GM12878 (cell line): ENCODE measurements at regions not wholly inside any gene's neighbourhood (a gene's known extent, or its start where the extent isn't known, plus 50 kb on each side); places are given as distances from the start of the nearest gene placed in this dataset.
"Not testable (repeated sequence)": the region's sequence is repeated elsewhere in the genome, so short reads cannot be mapped to it uniquely, and the experiment has no call there.

Experiments
- ATAC-seq: fragments of 200-7000 bp; cut with Tn5 transposase; 3 replicates; pipeline ENCODE4 v1.9.1; 2020; ENCODE audit warnings: mild to moderate bottlenecking, moderate library complexity
- BruUV-seq: library from RNA; stranded (reverse); fragments of 400-500 nt; replicated peaks from 2 replicates; lab custom pipeline; 2021; lab: Mats Ljungman, UMichigan
- CTCF ChIA-PET: fragments of 300-600 bp; sonication (Branson Sonifier 250); formaldehyde crosslinking; extraction: SDS; loops from one replicate; lab custom pipeline; 2021; ENCODE audit warnings: inconsistent platforms; lab: Yijun Ruan, JAX
- POLR2A ChIA-PET: fragments of 350-600 bp; formaldehyde crosslinking; extraction: SDS; loops from one replicate; lab custom pipeline; 2021; ENCODE audit warnings: inconsistent platforms; lab: Charles Lee
- RAD21 ChIA-PET: fragments of 300-600 bp; sonication (Branson Sonifier 250); formaldehyde crosslinking; loops from one replicate; lab custom pipeline; 2023; ENCODE audit warnings: antibody characterized with exemption; ENCODE audit not compliant: unreplicated experiment; lab: Charles Lee
- SMC1A ChIA-PET: fragments of 300-600 bp; sonication (Branson Sonifier 250); formaldehyde crosslinking; loops from one replicate; lab custom pipeline; 2023; ENCODE audit not compliant: unreplicated experiment, uncharacterized antibody; lab: Charles Lee
- DNase-seq: peaks from one replicate; pipeline ENCODE4 v3.0.0-alpha.2; 2011; ENCODE audit warnings: low read depth, low spot score
- FAIRE-seq: peaks from 3 replicates; lab custom pipeline; 2011; peaks lifted over from hg19 to GRCh38; lab: Jason Lieb, UNC
- H2AFZ ChIP-seq: 2 replicates; pipeline ENCODE4 v1.6.0; 2011; ENCODE audit warnings: low read depth, low read length, control low read depth; ENCODE audit not compliant: control insufficient read depth
- H3K27ac ChIP-seq: 2 replicates; pipeline ENCODE4 v1.5.1; 2011; ENCODE audit warnings: control low read depth; ENCODE audit not compliant: control insufficient read depth, insufficient read depth
- H3K27me3 ChIP-seq, 2 experiments: replicated peaks in 1 of 2; 2 replicates each; pipeline versions ENCODE4 v1.6.0 to v1.6.1; 2011; ENCODE audit warnings: low read length in 1 of 2; ENCODE audit not compliant: control insufficient read depth in 2 of 2, insufficient read depth in 2 of 2
- H3K36me3 ChIP-seq, 2 experiments: 2 replicates each; pipeline ENCODE4 v1.5.1; 2011; ENCODE audit warnings: low read length in 1 of 2; ENCODE audit not compliant: control insufficient read depth in 2 of 2, insufficient read depth in 2 of 2
- H3K4me1 ChIP-seq: 2 replicates; pipeline ENCODE4 v1.6.1; 2011; ENCODE audit warnings: mild to moderate bottlenecking, low read length, moderate library complexity, mixed read lengths; ENCODE audit not compliant: control insufficient read depth, insufficient read depth
- H3K4me2 ChIP-seq: 2 replicates; pipeline ENCODE4 v1.6.0; 2011; ENCODE audit warnings: control low read depth; ENCODE audit not compliant: control insufficient read depth, insufficient read depth
- H3K4me3 ChIP-seq: fragments of 200-600 bp; sonication (generic); 2 replicates; pipeline ENCODE4 v1.5.1; 2016
- H3K79me2 ChIP-seq: 2 replicates; pipeline ENCODE4 v1.6.0; 2011; ENCODE audit warnings: low read length; ENCODE audit not compliant: control insufficient read depth, insufficient read depth
- H3K9ac ChIP-seq: 2 replicates; pipeline ENCODE4 v1.8.0; 2011; ENCODE audit warnings: low read length, control low read depth, mixed read lengths; ENCODE audit not compliant: control insufficient read depth, insufficient read depth
- H3K9me3 ChIP-seq: replicated peaks from 3 replicates; pipeline ENCODE4 v1.5.1; 2011; ENCODE audit warnings: mild to moderate bottlenecking, low read length; ENCODE audit not compliant: control insufficient read depth, insufficient read depth
- H4K20me1 ChIP-seq: 2 replicates; pipeline ENCODE4 v1.6.0; 2011; ENCODE audit not compliant: control insufficient read depth, insufficient read depth
- E2F8 ChIP-seq: fragments of 450-650 bp; IDR thresholded peaks from 2 replicates; pipeline ENCODE4 v1.6.1; 2018; ENCODE audit warnings: mild to moderate bottlenecking, low read depth, moderate library complexity; ENCODE audit not compliant: partially characterized antibody
- EGR1 ChIP-seq, 2 experiments: IDR thresholded peaks; 1 replicate in 1 of 2; 2 replicates in 1 of 2; pipeline ENCODE4 v1.6.1; 2011 to 2012; ENCODE audit warnings: low read depth in 2 of 2, low read length in 2 of 2, borderline replicate concordance in 1 of 2, mild to moderate bottlenecking in 1 of 2, moderate library complexity in 1 of 2
- MEF2A ChIP-seq: IDR thresholded peaks from 2 replicates; pipeline ENCODE4 v1.6.1; 2011; ENCODE audit warnings: low read depth, mild to moderate bottlenecking, low read length, moderate library complexity; ENCODE audit not compliant: insufficient read depth
- NR2F1 ChIP-seq: fragments of 450-650 bp; conservative IDR thresholded peaks from 2 replicates; pipeline ENCODE4 v1.6.1; 2017; ENCODE audit warnings: mild to moderate bottlenecking
- PBX3 ChIP-seq: IDR thresholded peaks from 2 replicates; pipeline ENCODE4 v1.6.1; 2011; ENCODE audit warnings: mild to moderate bottlenecking, low read depth, low read length, moderate library complexity; ENCODE audit not compliant: insufficient replicate concordance
- SIX5 ChIP-seq: IDR thresholded peaks from 2 replicates; pipeline ENCODE4 v1.6.1; 2011; ENCODE audit warnings: mild to moderate bottlenecking, low read depth, low read length, moderate library complexity; ENCODE audit not compliant: severe bottlenecking
- TCF3 ChIP-seq: IDR thresholded peaks from 2 replicates; pipeline ENCODE4 v1.6.1; 2012; ENCODE audit warnings: low read depth, mild to moderate bottlenecking, low read length, borderline replicate concordance; ENCODE audit not compliant: insufficient read depth
- WGBS: methylation state at CpG from one replicate; pipeline ENCODE4 v1.1.6; 2016; ENCODE audit warnings: low lambda C conversion rate; ENCODE audit not compliant: insufficient replicate concordance, insufficient coverage; ENCODE audit errors: missing lambda C conversion rate; 5-methylcytosine and 5-hydroxymethylcytosine counted together
- in situ Hi-C: fragments of 300-500 bp; cut with MboI; formaldehyde crosslinking; loops from 9 replicates; pipeline ENCODE4 v1.14.3; 2018; ENCODE audit warnings: mixed read lengths
- intact Hi-C: fragments of 100-400 bp; cut with micrococcal nuclease; formaldehyde crosslinking; loops from one replicate; pipeline ENCODE4 v1.14.2; 2022; ENCODE audit not compliant: unreplicated experiment

- TF ChIP-seq E2F8: no peak
- TF ChIP-seq SIX5: no peak
- TF ChIP-seq MEF2A: no peak
- no peak for TF ChIP-seq EGR1 (IDR thresholded peaks at IDR 0.05; ENCODE audit: borderline replicate concordance in 1 of 2, low read depth in 2 of 2, low read length in 2 of 2)
- TF ChIP-seq PBX3: no peak
- TF ChIP-seq NR2F1: no peak
- no peak for TF ChIP-seq TCF3
- TF ChIP-seq, all 136 proteins: peak for 0
Measured at GRCh38 chr7:152914014-152914844, 154.7 kb downstream of the ACTR3B start (continued).

- DNase-seq: not testable (repeated sequence)
Measured at GRCh38 chr7:152914845-152915102, 155.2 kb downstream of the ACTR3B start.

More at GRCh38 chr7:152914845-152915102, 155.2 kb downstream of the ACTR3B start:
- H3K27ac ChIP-seq, RAD21 ChIA-PET, FAIRE-seq, H3K9me3 ChIP-seq, CTCF ChIA-PET, H3K27me3 ChIP-seq, in situ Hi-C loops, H4K20me1 ChIP-seq, SMC1A ChIA-PET, H3K4me2 ChIP-seq, ATAC-seq, H3K4me1 ChIP-seq, H3K36me3 ChIP-seq, BruUV-seq, H3K4me3 ChIP-seq, intact Hi-C loops, H3K9ac ChIP-seq, POLR2A ChIA-PET, H2AFZ ChIP-seq, H3K79me2 ChIP-seq: not testable (repeated sequence)
- WGBS: 0% methylated on average over 1 of the region's 1 CpG
